ENCODE measurements at regions not wholly inside any gene's neighbourhood (a gene's known extent, or its start where the extent isn't known, plus 50 kb on each side); places are given as distances from the start of the nearest gene placed in this dataset.

- no peak overlapping the region for H3K27ac Mint-ChIP-seq
- H3K4me3 Mint-ChIP-seq: no peak overlapping the region
Measured at GRCh38 chr2:118202707-118203303, 114.5 kb downstream of the INSIG2 start.

GRCh38 chr2:118198268-118198667 lies 110.0 kb downstream of the INSIG2 start:
- Mint-ChIP-seq H3K4me3 (no peak overlapping the region), H3K4me1 (ENCODE audit: low read depth) (peaks cover 9% of the 10 kb centered on the region), H3K9me3 (ENCODE audit: insufficient read depth) (no peaks in the 10 kb centered on the region), H3K36me3 (ENCODE audit: low read depth) (no peaks in the 10 kb centered on the region), H3K27ac (no peak overlapping the region), H3K27me3 (ENCODE audit: low read depth) (peaks cover 9% of the 10 kb centered on the region)
- CTCF ChIA-PET: interaction anchor here (0.9 kb wide), 1 partner anchor 152 kb away, joined by 3 read pairs; no protein-coding TSS in a partner anchor
- no peak for DNase-seq
- no peak for ATAC-seq
- POLR2A ChIA-PET: no interaction called here

More at GRCh38 chr2:118202707-118203303, 114.5 kb downstream of the INSIG2 start:
- Mint-ChIP-seq H3K9me3 (ENCODE audit: insufficient read depth) (no peaks in the 10 kb centered on the region), H3K27me3 (ENCODE audit: low read depth) (peaks cover 23% of the 10 kb centered on the region), H3K36me3 (ENCODE audit: low read depth) (no peaks in the 10 kb centered on the region), H3K4me1 (ENCODE audit: low read depth) (peaks cover 6% of the 10 kb centered on the region)
- ChIA-PET CTCF (interaction anchor here (0.5 to 3.2 kb wide), 9 partner anchors 9 to 653 kb away, joined by 3 to 12 read pairs (median 4); no protein-coding TSS in a partner anchor), POLR2A (no interaction called here)
- DNase-seq (peak; percentile 63), ATAC-seq (peak; percentile 88)

- Mint-ChIP-seq H3K27ac (no peak overlapping the region), H3K9me3 (ENCODE audit: insufficient read depth) (no peaks in the 10 kb centered on the region), H3K4me3 (no peak overlapping the region), H3K27me3 (ENCODE audit: low read depth) (peaks cover 7% of the 10 kb centered on the region), H3K4me1 (ENCODE audit: low read depth) (peaks cover 7% of the 10 kb centered on the region), H3K36me3 (ENCODE audit: low read depth) (no peaks in the 10 kb centered on the region)
- DNase-seq (no peak), ATAC-seq (no peak)
- POLR2A ChIA-PET: no interaction called here
- CTCF ChIA-PET: interaction anchor here (0.9 kb wide), 1 partner anchor 151 kb away, joined by 3 read pairs; no protein-coding TSS in a partner anchor
Measured at GRCh38 chr2:118197011-118197675, 108.9 kb downstream of the INSIG2 start.

GRCh38 chr2:118190474-118190873 lies 102.2 kb downstream of the INSIG2 start:
- H3K4me1 Mint-ChIP-seq (ENCODE audit: low read depth): peaks cover 14% of the 10 kb centered on the region
- DNase-seq (no peak), ATAC-seq (no peak)
- ChIA-PET CTCF (interaction anchor here (0.8 kb wide), 1 partner anchor 665 kb away, joined by 3 read pairs; no protein-coding TSS in a partner anchor), POLR2A (no interaction called here)
- H3K4me3 Mint-ChIP-seq: no peak overlapping the region
- peaks cover 4% of the 10 kb centered on the region for H3K36me3 Mint-ChIP-seq (ENCODE audit: low read depth)
- H3K27ac Mint-ChIP-seq: no peak overlapping the region
- H3K9me3 Mint-ChIP-seq (ENCODE audit: insufficient read depth): no peaks in the 10 kb centered on the region
- peaks cover 13% of the 10 kb centered on the region for H3K27me3 Mint-ChIP-seq (ENCODE audit: low read depth)

- Mint-ChIP-seq H3K4me1 (ENCODE audit: low read depth) (peaks cover 20% of the 10 kb centered on the region), H3K36me3 (ENCODE audit: low read depth) (peaks cover 4% of the 10 kb centered on the region), H3K4me3 (peak overlapping the region; percentile 92), H3K9me3 (ENCODE audit: insufficient read depth) (no peaks in the 10 kb centered on the region), H3K27ac (peak overlapping the region; percentile 41), H3K27me3 (ENCODE audit: low read depth) (peaks cover 13% of the 10 kb centered on the region)
- ChIA-PET CTCF (interaction anchor here (0.9 to 1.8 kb wide), 4 partner anchors 15 to 154 kb away, joined by 3 to 8 read pairs (median 5); no protein-coding TSS in a partner anchor), POLR2A (interaction anchor here (1.1 to 1.4 kb wide), 2 partner anchors 99 to 184 kb away, joined by 3 to 5 read pairs; partner anchors contain the start of gene INSIG2)
- no peak for DNase-seq
- no peak for ATAC-seq
Measured at GRCh38 chr2:118186858-118187254, 98.6 kb downstream of the INSIG2 start.

GRCh38 chr2:118186110-118186857 lies 98.0 kb downstream of the INSIG2 start:
- peak overlapping the region; percentile 93 for H3K27ac Mint-ChIP-seq
- POLR2A ChIA-PET: interaction anchor here (1.1 to 1.4 kb wide), 2 partner anchors 98 to 183 kb away, joined by 3 to 5 read pairs; partner anchors contain the start of gene INSIG2
- CTCF ChIA-PET: interaction anchor here (0.8 to 1.8 kb wide), 5 partner anchors 16 to 154 kb away, joined by 3 to 8 read pairs (median 3); no protein-coding TSS in a partner anchor

GRCh38 chr2:118185210-118186109 lies 97.2 kb downstream of the INSIG2 start:
- Mint-ChIP-seq H3K36me3 (ENCODE audit: low read depth) (peaks cover 4% of the 10 kb centered on the region), H3K9me3 (ENCODE audit: insufficient read depth) (no peaks in the 10 kb centered on the region), H3K4me3 (peak overlapping the region; percentile 92), H3K27ac (peak overlapping the region; percentile 93), H3K27me3 (ENCODE audit: low read depth) (peaks cover 9% of the 10 kb centered on the region), H3K4me1 (ENCODE audit: low read depth) (peaks cover 20% of the 10 kb centered on the region)
- ChIA-PET POLR2A (interaction anchor here (1.1 to 1.4 kb wide), 2 partner anchors 97 to 182 kb away, joined by 3 to 5 read pairs; partner anchors contain the start of gene INSIG2), CTCF (interaction anchor here (0.8 to 1.1 kb wide), 4 partner anchors 17 to 153 kb away, joined by 3 to 8 read pairs (median 3); no protein-coding TSS in a partner anchor)
- peak; percentile 70 for DNase-seq
- ATAC-seq: peak; percentile 86

More at GRCh38 chr2:118186110-118186857, 98.0 kb downstream of the INSIG2 start:
- ATAC-seq (peak; percentile 97), DNase-seq (peak; percentile 92)
- H3K36me3 Mint-ChIP-seq (ENCODE audit: low read depth): peaks cover 4% of the 10 kb centered on the region
- H3K4me3 Mint-ChIP-seq: peak overlapping the region; percentile 92
- H3K27me3 Mint-ChIP-seq (ENCODE audit: low read depth): peaks cover 11% of the 10 kb centered on the region
- H3K4me1 Mint-ChIP-seq (ENCODE audit: low read depth): peaks cover 20% of the 10 kb centered on the region
- no peaks in the 10 kb centered on the region for H3K9me3 Mint-ChIP-seq (ENCODE audit: insufficient read depth)

GRCh38 chr2:118183381-118183780 lies 95.1 kb downstream of the INSIG2 start:
- no peak for DNase-seq
- POLR2A ChIA-PET: interaction anchor here (1.0 kb wide), 1 partner anchor 93 kb away, joined by 4 read pairs; no protein-coding TSS in a partner anchor
- Mint-ChIP-seq H3K4me1 (ENCODE audit: low read depth) (peaks cover 20% of the 10 kb centered on the region), H3K27ac (no peak overlapping the region), H3K27me3 (ENCODE audit: low read depth) (peaks cover 9% of the 10 kb centered on the region), H3K4me3 (no peak overlapping the region), H3K9me3 (ENCODE audit: insufficient read depth) (no peaks in the 10 kb centered on the region), H3K36me3 (ENCODE audit: low read depth) (peaks cover 4% of the 10 kb centered on the region)
- CTCF ChIA-PET: interaction anchor here (0.9 kb wide), 1 partner anchor 17 kb away, joined by 3 read pairs; no protein-coding TSS in a partner anchor
- ATAC-seq: no peak

GRCh38 chr2:118179445-118179844 lies 91.2 kb downstream of the INSIG2 start:
- H3K4me3 Mint-ChIP-seq: no peak overlapping the region
- CTCF ChIA-PET: interaction anchor here (0.6 kb wide), 1 partner anchor 21 kb away, joined by 3 read pairs; no protein-coding TSS in a partner anchor
- H3K27me3 Mint-ChIP-seq (ENCODE audit: low read depth): peaks cover 14% of the 10 kb centered on the region
- no peak for ATAC-seq
- no peak overlapping the region for H3K27ac Mint-ChIP-seq
- DNase-seq: no peak
- POLR2A ChIA-PET: interaction anchor here (0.9 kb wide), 1 partner anchor 10 kb away, joined by 3 read pairs; no protein-coding TSS in a partner anchor
- peaks cover 4% of the 10 kb centered on the region for H3K4me1 Mint-ChIP-seq (ENCODE audit: low read depth)
- H3K36me3 Mint-ChIP-seq (ENCODE audit: low read depth): no peaks in the 10 kb centered on the region
- H3K9me3 Mint-ChIP-seq (ENCODE audit: insufficient read depth): no peaks in the 10 kb centered on the region

GRCh38 chr2:118177884-118178283 lies 89.6 kb downstream of the INSIG2 start:
- Mint-ChIP-seq H3K4me3 (no peak overlapping the region), H3K27me3 (ENCODE audit: low read depth) (peaks cover 14% of the 10 kb centered on the region), H3K9me3 (ENCODE audit: insufficient read depth) (no peaks in the 10 kb centered on the region), H3K4me1 (ENCODE audit: low read depth) (peaks cover 4% of the 10 kb centered on the region), H3K36me3 (ENCODE audit: low read depth) (no peaks in the 10 kb centered on the region), H3K27ac (no peak overlapping the region)
- ChIA-PET POLR2A (no interaction called here), CTCF (interaction anchor here (1.7 kb wide), 1 partner anchor 44 kb away, joined by 5 read pairs; no protein-coding TSS in a partner anchor)
- no peak for ATAC-seq
- DNase-seq: no peak
